RPMI8226 (cell line): ENCODE measurements at regions not wholly inside any gene's neighbourhood (a gene's known extent, or its start where the extent isn't known, plus 50 kb on each side); places are given as distances from the start of the nearest gene placed in this dataset.
"Not testable (repeated sequence)": the region's sequence is repeated elsewhere in the genome, so short reads cannot be mapped to it uniquely, and the experiment has no call there.

Experiments used
- DNase-seq: peaks from one replicate; pipeline ENCODE4 v3.0.0-alpha.2; 2015

DNA sequence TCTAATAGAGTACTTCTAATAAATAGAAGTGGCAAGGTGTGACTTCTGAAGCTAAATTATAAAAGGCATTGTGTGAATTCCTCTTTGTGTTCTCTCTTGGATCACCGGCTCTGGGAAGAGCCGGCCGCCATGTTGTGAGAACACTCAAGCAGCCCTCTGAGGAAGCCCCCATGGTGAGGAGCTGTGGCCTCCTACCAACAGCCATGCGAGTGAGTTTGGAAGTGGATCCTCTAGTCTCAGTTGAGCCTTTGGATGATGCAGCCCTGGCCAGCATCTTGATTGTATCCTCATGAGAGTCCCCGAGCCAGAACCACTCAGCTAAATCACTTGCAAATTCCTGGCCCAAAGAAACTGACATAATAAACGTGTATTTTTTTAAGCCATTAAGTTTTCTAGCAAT lies 94.5 kb upstream of the CARD11 start:
- no peak for DNase-seq

DNA sequence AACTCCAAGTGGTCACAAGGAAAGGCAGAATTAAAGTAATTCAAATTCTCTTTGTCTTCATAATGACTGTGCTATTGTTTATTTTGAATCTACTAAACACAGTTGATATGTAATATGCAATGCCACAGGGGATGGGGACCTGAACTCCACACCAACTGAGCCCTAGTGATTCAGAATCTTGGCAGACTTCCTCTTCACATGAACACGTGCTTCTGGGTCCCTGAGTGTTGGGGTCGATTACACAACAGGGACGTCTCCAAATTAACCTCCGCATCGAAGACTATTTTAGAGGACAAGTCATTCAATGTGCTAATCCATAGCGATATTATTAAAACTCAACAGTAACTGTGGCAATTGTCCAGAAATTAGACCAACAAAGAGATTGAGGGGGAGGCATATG lies 95.3 kb upstream of the CARD11 start:
- DNase-seq = no peak

DNA sequence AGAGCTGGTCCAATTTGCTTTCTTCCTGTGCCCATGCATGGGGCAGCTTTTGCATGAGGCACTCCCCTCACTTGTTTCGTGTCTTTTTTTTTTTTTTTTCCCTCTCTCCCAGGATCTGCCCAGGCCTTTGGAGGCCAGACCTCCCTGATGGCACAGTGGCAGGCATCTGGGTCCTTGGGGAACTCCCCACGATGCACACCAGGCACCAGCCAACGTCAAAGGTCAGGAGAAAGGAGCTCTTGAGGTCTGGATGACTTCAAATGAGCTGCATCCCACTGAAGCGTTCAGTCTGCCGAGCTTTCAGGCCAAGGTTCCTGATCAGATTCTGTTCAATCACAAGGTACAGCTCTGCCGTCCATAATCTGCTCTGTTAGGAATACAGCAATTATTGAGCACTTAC lies 97.2 kb upstream of the CARD11 start:
- no peak for DNase-seq

DNA sequence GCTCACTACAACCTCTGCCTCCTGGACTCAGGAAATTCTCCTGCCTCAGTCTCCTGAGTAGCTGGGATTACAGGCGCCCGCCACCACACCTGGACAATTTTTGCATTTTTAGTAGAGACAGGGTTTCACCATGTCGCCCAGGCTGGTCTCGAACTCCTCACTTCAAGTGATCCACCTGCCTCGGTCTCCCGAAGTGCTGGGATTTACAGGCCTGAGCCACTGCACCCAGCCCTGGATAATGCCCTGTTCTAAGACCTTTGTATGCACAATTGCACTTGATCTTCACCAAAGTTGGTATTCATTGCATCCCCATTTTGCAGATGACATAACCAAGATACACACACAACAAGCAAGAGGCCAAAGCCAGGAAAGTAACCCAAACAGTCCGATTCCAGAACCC lies 97.7 kb upstream of the CARD11 start:
- no peak for DNase-seq

DNA sequence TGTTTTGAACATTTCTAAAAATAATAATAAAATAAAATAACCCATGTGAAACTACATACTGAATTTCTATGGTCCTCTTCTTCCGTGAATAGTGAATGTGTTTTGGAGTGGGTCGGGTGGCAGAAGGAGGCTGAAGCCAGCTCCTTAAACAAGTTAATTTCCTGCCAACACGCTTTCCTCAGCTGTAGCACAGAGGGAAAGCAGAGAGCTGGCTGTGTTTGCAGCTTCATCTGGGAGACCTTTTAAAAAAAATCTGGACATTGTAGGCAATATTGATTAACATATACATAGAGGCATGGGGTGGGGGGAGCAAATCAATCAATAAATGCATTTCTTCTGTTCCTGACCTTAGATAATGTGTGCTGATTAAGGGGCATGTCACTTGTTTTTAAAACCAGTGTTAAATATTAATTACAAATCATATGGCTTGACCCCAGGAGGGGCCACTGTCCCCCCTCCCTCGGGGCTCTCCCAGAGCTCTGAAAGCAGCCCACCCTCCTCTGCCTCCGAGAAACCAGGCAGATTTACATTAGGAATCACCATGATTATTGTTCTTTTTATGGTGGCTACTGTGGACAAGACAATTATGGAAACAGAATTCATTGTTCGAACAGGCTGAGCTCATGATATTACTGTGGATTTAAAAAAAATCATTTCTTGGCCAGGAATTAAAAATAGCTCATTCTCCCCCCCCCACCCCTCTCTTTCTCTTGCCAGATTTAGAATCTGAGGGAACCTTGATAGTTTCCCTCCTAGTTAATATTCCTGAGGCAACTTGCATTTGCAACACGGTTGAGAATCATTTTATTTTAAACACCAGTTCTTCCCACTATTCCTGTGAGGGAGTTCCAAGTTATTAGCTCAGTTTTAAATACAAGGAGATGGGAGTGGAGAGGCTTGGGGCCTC lies 100.5 kb upstream of the CARD11 start:
- no peak for DNase-seq

DNA sequence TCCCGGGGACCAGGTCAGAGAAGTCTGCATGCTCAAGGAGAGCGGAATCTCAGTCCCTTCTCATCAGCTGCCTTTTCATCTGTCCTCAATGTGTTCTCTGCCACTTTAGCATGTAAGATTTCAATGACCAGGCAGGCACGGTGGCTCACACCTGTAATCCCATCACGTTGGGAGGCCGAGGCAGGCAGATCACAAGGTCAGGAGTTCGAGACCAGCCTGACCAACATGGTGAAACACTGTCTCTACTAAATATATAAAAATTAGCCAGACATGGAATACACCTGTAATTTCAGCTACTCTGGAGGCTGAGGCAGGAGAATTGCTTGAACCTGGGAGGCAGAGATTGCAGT lies 101.1 kb upstream of the CARD11 start:
- not testable (repeated sequence) for DNase-seq

- peak; percentile 72 for DNase-seq
These were observed 103.0 kb upstream of the CARD11 start for GRCh38 chr7:3146571-3147226.

GRCh38 chr7:3148471-3148870 lies 104.8 kb upstream of the CARD11 start:
- DNase-seq = not testable (repeated sequence)

GRCh38 chr7:3149231-3149995 lies 105.7 kb upstream of the CARD11 start:
- no peak for DNase-seq

DNA sequence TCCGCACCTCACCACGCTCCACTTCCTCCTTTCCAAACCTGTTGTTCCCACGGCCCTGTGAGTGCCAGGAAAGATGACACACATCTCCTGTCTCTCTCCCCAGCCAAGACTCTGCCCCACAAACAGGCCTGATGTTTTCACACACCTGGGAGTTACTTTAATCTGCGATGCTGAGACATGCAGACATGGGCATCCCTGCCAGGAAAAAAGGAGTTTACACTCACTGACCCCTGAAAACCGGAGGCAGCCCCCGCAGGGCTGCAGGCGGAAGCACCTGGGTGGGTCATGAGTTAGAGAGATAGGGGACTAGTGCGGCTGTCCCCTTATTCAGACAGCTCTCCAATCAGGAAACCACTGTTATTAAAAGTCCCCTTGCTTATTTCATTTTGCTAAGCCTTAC lies 106.4 kb upstream of the CARD11 start:
- peak; percentile 12 for DNase-seq

DNA sequence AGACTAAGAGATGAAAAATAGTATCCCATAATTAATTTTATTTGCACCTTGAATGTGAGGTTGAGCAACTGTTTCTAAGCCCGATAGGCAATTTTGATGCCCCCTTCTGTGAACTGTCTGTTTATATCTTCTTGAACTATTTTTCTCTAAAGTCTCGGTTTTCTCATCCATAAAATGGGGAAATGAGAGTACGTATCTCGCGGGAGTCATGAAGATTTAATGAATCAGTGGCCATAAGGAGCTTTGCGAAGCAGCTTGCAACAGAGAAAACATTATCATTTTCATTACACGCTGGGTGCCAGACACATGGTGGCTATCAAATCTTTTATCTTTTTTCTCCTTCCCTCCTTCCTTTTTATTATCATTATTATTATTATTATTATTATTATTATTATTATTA lies 108.1 kb upstream of the CARD11 start:
- peak; percentile 36 for DNase-seq

- DNase-seq = no peak
These were observed 109.0 kb upstream of the CARD11 start for GRCh38 chr7:3152714-3153113.

DNA sequence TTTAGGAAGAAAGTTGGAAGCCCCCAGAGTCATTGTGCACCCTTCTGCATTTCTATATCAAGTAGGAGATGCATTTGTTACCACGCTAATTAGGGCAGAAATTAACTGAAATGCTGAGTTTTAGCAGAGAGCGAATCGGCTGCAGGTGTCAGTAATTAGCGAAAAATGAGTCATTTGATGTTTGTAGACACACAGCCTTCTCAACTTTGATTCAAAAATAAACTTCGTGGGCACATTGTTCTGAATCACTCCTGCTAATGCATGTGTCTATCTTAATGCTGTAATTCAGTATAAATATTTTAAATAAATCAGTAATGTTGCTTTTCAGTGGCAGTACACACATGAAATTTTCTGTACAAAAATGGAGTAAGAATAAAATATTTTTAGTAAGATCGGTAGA lies 109.5 kb upstream of the CARD11 start:
- DNase-seq = no peak

- DNase-seq = no peak
These were observed 110.7 kb upstream of the CARD11 start for GRCh38 chr7:3154317-3154716.

DNA sequence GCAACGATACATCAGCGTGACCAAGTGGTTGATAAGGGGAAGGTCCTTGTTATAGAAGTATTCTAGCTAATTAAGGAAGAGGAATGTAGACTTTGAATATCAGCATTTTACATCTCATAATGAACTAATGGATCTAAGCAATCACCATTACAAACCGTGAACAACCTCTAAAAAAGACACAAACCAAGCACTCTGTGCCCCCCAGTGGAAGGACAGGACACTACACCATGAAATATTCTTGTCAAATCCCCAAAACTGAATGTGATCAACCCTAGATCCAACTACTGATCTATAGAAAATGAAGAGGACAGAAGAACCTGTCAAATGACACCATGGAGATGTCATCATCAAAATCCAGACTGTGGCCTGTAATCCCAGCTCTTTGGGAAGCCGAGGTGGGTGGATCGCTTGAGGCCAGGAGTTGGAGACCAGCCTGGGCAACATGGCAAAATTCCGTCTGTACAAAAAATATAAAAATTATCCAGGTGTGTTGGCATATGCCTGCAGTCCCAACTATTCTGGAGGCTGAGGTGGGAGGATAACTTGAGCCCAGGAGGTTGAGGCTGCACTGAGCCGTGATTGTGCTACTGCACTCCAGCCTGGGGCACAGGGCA lies 111.3 kb upstream of the CARD11 start:
- peak; percentile 68 for DNase-seq

DNA sequence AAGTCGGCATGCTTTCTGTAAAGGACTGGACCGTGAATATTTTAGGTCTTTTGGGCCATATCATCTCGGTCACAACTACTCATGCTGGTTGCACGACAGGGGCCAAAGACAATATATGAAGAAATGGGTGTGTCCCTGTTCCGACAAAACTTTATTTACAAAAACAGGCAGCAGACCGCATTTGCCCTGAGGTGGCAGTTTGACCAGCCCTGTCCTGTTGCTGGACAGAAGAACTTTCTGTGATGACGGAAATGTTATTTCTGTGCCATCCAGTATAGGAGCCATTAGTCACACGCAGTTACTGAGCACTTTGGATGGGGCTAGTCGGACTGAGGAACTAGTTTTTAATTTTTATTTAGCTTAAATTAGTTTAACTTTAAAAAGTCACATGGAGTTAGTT lies 112.8 kb upstream of the CARD11 start:
- no peak for DNase-seq

DNA sequence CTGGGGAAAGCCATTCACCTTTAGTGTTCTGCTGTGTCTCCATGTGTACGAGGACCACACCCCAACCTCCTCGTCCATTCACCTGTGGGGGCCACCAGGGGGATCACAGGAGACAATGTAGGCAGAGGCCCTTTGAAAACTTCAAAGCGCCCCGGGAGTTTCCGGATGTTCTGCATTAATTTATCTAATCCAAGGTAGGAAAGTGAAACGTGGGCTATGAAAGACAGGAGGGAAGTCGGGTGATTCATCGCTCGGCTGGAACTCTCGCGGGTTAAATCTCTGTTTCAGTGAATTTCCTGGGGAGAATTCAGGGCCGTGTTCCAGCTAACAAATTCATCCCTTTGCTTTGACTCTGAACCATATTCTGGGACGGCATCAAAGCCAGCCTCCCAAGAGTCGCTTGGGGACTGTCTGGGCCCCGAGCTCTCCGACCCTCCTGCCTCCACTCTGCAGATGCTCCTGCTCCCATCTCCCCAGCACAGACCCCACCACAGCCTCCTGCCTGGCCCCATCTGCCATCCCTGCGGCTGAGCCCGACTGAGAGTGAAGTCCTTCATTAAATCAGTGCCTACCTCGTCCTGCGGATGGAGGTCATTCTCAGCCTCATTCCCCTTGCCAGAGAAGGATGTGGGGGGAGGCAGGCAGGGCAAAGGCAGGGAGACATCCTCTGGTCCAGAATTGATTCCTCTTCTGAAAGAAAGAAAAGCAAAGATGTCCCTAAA lies 114.1 kb upstream of the CARD11 start:
- no peak for DNase-seq

DNA sequence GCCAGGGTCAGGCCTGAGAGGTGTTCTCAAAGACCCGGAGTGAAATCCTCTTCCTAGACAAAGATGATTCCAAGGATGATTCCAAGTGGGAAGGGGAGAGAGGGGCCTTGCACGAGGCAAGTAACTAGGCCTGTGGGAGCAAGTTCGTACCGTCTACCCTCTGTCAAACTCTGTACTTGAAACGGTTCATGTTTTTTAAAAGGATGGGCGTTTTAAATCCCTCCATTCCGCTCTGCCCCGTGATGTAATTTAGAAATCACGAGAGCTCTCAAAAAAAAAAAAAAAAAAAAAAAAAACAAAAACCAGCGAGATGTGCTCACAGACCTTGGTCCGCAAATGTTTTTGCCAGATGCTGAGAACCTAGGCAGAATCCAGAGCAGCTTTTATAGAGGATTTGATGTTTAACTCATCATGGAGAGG lies 114.7 kb upstream of the CARD11 start:
- DNase-seq = no peak

GRCh38 chr7:3159039-3159438 lies 115.4 kb upstream of the CARD11 start:
- DNase-seq = no peak

DNA sequence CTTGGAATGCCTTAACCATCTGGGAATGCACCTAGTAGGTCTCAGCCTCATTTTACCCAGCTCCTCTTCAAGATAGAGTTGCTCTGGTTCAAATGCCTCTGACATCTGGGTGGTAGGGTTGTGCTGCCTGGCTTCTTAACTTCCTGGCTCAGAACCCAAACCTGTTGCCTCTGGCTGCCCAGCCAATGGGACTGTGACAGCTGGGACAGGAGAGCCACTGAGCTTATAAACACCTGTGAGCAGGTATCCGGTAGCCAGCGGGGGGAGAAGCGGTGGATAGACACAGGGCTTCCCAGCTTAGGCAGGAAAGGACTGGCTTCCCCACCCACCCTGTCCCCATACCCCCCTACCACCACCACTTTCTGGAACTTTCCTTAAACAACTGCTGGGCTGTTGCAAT lies 115.8 kb upstream of the CARD11 start:
- DNase-seq = peak; percentile 27

DNA sequence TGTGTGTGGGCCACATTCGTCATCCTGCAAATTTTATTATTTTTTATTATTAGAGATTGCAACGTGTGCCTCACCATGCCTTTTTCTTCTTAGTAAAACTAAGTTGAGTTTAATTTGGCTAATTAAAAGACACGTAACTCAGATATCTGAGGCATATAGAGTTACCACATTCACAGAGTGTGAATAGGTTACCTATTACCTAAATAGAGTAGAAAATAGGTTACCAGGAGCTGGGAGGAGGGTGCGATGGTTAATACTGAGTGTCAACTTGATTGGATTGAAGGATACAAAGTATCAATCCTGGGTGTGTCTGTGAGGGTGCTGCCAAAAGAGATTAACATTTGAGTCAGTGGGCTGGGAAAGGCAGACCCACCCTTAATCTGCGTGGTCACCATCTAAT lies 116.3 kb upstream of the CARD11 start:
- not testable (repeated sequence) for DNase-seq

DNA sequence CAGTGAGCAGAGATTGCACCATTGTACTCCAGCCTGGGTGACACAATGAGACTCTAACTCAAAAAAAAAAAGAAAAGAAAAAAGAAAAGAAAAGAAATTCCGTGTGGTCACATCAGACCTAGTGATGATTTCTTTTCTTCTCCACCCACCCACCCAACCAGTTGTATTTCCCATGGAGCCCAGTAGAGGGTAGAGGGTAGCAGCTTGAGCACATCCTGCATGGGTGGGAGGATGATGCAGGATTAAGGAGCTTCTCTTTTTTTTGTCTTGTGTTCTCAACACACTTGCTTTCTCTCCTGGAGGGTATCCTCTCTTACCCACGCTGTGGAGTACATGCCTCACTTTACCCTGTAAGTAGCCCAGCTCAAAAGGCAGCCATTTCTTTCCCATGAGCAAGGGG lies 118.6 kb upstream of the CARD11 start:
- DNase-seq = no peak

DNA sequence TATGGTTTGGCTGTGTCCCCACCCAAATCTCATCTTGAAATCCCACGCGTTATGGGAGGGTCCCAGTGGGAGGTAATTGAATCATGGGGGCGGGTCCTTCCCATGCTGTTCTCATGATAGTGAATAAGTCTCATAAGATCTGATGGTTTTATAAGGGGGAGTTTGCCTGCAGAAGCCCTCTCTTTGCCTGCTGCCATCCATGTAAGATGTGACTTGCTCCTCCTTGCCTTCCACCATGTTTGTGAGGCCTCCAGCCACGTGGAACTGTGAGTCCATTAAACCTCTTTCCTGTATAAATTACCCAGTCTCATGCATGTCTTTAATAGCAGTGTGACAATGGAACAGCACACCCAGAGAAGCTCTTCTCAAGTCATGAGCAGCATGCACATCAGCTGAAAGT lies 119.1 kb upstream of the CARD11 start:
- DNase-seq = not testable (repeated sequence)
